Activated naive CD4-positive, alpha-beta T cell treated with anti-CD3 and anti-CD28 coated beads, Interleukin-2, amount 10 ng/mL, durations not matched to agents 7 days and 5 days (primary cell): ENCODE measurements at regions not wholly inside any gene's neighbourhood (a gene's known extent, or its start where the extent isn't known, plus 50 kb on each side); places are given as distances from the start of the nearest gene placed in this dataset.

Experiments
- CTCF ChIA-PET: fragments of 350-600 bp; sonication (Branson Sonifier 250); formaldehyde crosslinking; loops from one replicate; lab custom pipeline; 2021; ENCODE audit warnings: antibody characterized with exemption; lab: Charles Lee
- DNase-seq: peaks from one replicate; pipeline ENCODE4 v3.0.0-alpha.2; 2020
- H3K27ac Mint-ChIP-seq: one replicate; pipeline ENCODE4 v1.8.0; 2021; ENCODE audit warnings: mild to moderate bottlenecking, moderate library complexity, mixed read lengths
- H3K27me3 Mint-ChIP-seq: one replicate; pipeline ENCODE4 v1.8.0; 2021; ENCODE audit warnings: mild to moderate bottlenecking, mixed read lengths
- H3K36me3 Mint-ChIP-seq: one replicate; pipeline ENCODE4 v1.8.0; 2021; ENCODE audit warnings: mixed read lengths
- H3K4me1 Mint-ChIP-seq: one replicate; pipeline ENCODE4 v1.8.0; 2021; ENCODE audit warnings: mixed read lengths
- H3K4me3 Mint-ChIP-seq: one replicate; pipeline ENCODE4 v1.8.0; 2021; ENCODE audit warnings: mild to moderate bottlenecking, moderate library complexity, mixed read lengths
- H3K9me3 Mint-ChIP-seq: one replicate; pipeline ENCODE4 v1.8.0; 2021; ENCODE audit warnings: mixed read lengths

DNA sequence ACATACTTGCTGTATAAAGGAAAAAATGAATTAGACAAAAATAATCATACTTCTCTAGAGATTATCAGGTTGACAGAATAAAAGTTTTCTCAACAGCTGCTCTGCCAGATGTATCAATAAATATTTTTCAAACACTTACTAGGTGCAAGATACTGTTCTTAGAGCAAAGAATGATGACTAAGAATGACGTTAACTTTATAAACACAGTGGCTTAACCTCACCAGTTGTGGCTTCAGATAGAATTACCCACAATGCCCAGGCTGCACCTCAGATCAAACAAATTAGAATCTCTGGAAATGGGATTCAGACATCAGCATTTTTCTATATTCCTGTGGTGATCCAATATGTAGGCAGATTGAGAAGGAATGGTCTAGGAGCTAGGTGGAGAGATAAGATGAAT is 422.4 kb upstream of the ATP11B start:
- Mint-ChIP-seq H3K27me3 (no peaks in the 10 kb centered on the region), H3K4me3 (no peak overlapping the region), H3K4me1 (no peaks in the 10 kb centered on the region), H3K9me3 (no peaks in the 10 kb centered on the region), H3K36me3 (no peaks in the 10 kb centered on the region), H3K27ac (no peak overlapping the region)
- CTCF ChIA-PET = no interaction called here
- DNase-seq = no peak

GRCh38 chr3:182375916-182376315 is 417.4 kb upstream of the ATP11B start:
- no peak overlapping the region for H3K27ac Mint-ChIP-seq
- H3K27me3 Mint-ChIP-seq = no peaks in the 10 kb centered on the region
- no peaks in the 10 kb centered on the region for H3K9me3 Mint-ChIP-seq
- no peaks in the 10 kb centered on the region for H3K4me1 Mint-ChIP-seq
- H3K36me3 Mint-ChIP-seq = no peaks in the 10 kb centered on the region
- CTCF ChIA-PET = no interaction called here
- H3K4me3 Mint-ChIP-seq = no peak overlapping the region
- DNase-seq = no peak

GRCh38 chr3:182382112-182382857 is 411.0 kb upstream of the ATP11B start:
- Mint-ChIP-seq H3K9me3 (no peaks in the 10 kb centered on the region), H3K27ac (no peak overlapping the region), H3K27me3 (no peaks in the 10 kb centered on the region), H3K4me3 (no peak overlapping the region), H3K4me1 (no peaks in the 10 kb centered on the region), H3K36me3 (no peaks in the 10 kb centered on the region)
- CTCF ChIA-PET = interaction anchor here (1.4 kb wide), 1 partner anchor 9 kb away, joined by 3 read pairs; no protein-coding TSS in a partner anchor
- DNase-seq = no peak

DNA sequence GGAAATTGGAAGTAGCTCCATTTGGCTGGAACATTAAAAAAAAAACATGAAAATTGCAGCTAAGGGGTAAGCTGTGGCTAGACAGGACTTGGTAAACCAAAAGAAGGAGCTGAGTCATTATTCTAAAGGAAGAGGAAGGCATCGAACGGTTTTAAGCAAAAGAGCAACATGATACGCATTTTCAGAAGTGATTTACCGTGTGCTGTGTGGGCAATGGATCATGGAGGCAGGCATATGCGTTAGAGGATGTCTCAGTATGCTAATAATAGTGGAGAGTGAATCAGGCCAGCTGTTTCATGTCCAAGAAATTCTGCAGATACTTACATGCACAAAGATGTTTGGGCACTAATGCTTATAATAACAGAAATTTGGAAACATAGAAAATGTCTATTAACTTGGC is 409.1 kb upstream of the ATP11B start:
- Mint-ChIP-seq H3K9me3 (no peaks in the 10 kb centered on the region), H3K27ac (no peak overlapping the region), H3K4me1 (no peaks in the 10 kb centered on the region), H3K4me3 (no peak overlapping the region), H3K36me3 (no peaks in the 10 kb centered on the region), H3K27me3 (no peaks in the 10 kb centered on the region)
- CTCF ChIA-PET = no interaction called here
- no peak for DNase-seq

DNA sequence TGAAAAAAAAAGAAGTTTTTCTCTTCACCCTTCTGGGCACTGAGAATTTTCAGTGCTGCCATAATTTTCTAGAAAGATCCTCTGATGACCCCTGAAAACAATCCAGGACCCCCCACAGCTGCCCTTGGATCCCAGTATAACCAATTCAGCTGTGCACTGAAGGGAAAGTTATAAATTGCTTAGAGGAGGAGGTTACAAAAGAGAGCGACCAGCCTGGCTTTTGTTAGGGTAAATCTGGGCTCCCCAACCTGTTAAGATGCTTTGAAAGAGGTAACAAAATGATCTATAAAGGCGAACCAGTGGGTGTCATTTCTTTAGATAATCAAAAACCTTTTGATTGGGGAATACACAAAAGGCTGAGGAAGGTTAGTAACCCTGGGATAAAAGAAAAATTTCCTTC is 407.9 kb upstream of the ATP11B start:
- no peaks in the 10 kb centered on the region for H3K36me3 Mint-ChIP-seq
- CTCF ChIA-PET = no interaction called here
- no peak overlapping the region for H3K4me3 Mint-ChIP-seq
- no peak overlapping the region for H3K27ac Mint-ChIP-seq
- no peaks in the 10 kb centered on the region for H3K9me3 Mint-ChIP-seq
- H3K4me1 Mint-ChIP-seq = no peaks in the 10 kb centered on the region
- DNase-seq = no peak
- no peaks in the 10 kb centered on the region for H3K27me3 Mint-ChIP-seq

DNA sequence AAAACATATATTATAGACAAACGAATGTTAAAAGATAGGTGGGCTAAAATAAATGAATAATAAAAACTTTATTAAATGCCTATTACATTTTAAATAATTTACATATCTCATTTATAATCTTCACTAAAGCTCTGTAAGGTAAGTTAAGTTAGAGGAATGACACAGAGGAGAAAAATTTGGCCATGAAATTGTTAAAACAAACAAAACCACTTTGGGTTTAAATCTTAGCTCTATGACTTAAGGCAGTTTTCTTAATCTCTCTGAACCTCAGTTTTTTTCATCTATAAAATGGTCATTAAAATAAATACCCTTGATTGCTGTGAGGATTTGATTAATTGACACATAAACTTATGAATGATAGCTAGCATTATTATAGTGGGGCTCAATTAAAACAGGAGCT is 404.8 kb upstream of the ATP11B start:
- Mint-ChIP-seq H3K36me3 (no peaks in the 10 kb centered on the region), H3K27ac (no peak overlapping the region), H3K4me1 (no peaks in the 10 kb centered on the region), H3K4me3 (no peak overlapping the region), H3K9me3 (no peaks in the 10 kb centered on the region), H3K27me3 (no peaks in the 10 kb centered on the region)
- CTCF ChIA-PET = no interaction called here
- no peak for DNase-seq

GRCh38 chr3:182389071-182389815 is 404.1 kb upstream of the ATP11B start:
- DNase-seq = no peak
- Mint-ChIP-seq H3K4me3 (no peak overlapping the region), H3K4me1 (no peaks in the 10 kb centered on the region), H3K27me3 (no peaks in the 10 kb centered on the region), H3K27ac (no peak overlapping the region), H3K9me3 (no peaks in the 10 kb centered on the region), H3K36me3 (no peaks in the 10 kb centered on the region)
- CTCF ChIA-PET = no interaction called here

- no peaks in the 10 kb centered on the region for H3K9me3 Mint-ChIP-seq
- no peak for DNase-seq
- H3K4me1 Mint-ChIP-seq = no peaks in the 10 kb centered on the region
- no peak overlapping the region for H3K4me3 Mint-ChIP-seq
- H3K36me3 Mint-ChIP-seq = no peaks in the 10 kb centered on the region
- no peaks in the 10 kb centered on the region for H3K27me3 Mint-ChIP-seq
- no peak overlapping the region for H3K27ac Mint-ChIP-seq
- CTCF ChIA-PET = interaction anchor here (1.4 kb wide), 1 partner anchor 8 kb away, joined by 3 read pairs; no protein-coding TSS in a partner anchor
Observed at GRCh38 chr3:182390421-182390820, 402.9 kb upstream of the ATP11B start.

DNA sequence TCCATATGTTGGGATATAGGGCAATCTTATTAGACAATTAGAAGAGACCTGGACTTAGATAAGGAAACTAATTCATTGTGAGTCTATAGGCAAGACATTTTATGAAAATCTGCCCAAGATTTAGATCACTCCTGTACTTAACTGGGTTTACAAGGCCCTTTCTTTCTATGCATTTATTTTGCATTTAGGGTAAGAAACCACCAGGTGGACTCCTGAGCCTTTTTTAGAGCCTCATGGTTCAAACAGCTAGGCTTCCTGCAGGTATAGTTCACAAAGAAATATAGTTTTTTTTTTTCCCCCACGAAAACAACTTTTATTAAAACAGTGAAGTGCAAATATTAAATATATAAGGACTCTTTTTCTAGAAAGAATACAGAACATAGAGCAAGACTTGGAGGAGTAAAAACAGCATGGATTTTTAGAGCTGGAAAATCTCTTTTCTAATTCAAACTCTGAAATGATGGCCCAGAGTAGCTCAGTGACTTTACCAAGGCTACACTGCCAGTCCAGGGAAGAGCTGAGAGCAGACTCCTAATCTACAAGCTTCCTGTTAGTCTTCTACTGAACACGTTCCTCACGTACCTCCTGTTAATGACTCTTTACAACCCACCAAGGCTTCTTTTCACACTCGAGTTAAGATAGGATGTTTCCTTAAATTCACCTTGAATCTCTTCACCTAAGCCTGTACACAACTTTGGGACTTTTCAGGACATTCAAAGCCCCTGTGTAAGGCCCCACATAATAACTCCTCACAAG is 400.9 kb upstream of the ATP11B start:
- no peak overlapping the region for H3K27ac Mint-ChIP-seq
- no peaks in the 10 kb centered on the region for H3K36me3 Mint-ChIP-seq
- no peaks in the 10 kb centered on the region for H3K27me3 Mint-ChIP-seq
- CTCF ChIA-PET = interaction anchor here (0.6 kb wide), 1 partner anchor 991 kb away, joined by 3 read pairs; no protein-coding TSS in a partner anchor
- H3K4me3 Mint-ChIP-seq = no peak overlapping the region
- H3K9me3 Mint-ChIP-seq = no peaks in the 10 kb centered on the region
- DNase-seq = no peak
- H3K4me1 Mint-ChIP-seq = no peaks in the 10 kb centered on the region

DNA sequence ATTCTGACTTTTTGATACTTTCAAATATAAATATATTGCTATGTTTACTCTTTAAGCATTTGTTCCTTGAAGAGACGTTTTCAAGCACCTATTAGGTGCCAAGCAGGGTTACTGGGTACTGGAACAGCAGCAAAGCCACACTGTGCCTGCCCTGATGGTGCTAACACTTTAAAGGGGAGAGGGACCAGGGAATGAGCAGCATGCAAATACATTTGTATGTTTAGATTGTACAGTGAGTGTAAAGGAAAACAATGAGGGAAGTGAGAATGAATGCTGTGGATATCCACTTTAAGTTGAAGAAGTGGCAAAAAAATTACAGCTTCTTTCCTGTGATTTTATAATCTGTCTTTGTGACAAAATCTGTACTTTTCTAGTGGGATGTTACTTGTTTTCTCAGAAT is 400.2 kb upstream of the ATP11B start:
- Mint-ChIP-seq H3K36me3 (no peaks in the 10 kb centered on the region), H3K9me3 (no peaks in the 10 kb centered on the region), H3K27me3 (no peaks in the 10 kb centered on the region), H3K27ac (no peak overlapping the region), H3K4me3 (no peak overlapping the region), H3K4me1 (no peaks in the 10 kb centered on the region)
- CTCF ChIA-PET = no interaction called here
- no peak for DNase-seq

DNA sequence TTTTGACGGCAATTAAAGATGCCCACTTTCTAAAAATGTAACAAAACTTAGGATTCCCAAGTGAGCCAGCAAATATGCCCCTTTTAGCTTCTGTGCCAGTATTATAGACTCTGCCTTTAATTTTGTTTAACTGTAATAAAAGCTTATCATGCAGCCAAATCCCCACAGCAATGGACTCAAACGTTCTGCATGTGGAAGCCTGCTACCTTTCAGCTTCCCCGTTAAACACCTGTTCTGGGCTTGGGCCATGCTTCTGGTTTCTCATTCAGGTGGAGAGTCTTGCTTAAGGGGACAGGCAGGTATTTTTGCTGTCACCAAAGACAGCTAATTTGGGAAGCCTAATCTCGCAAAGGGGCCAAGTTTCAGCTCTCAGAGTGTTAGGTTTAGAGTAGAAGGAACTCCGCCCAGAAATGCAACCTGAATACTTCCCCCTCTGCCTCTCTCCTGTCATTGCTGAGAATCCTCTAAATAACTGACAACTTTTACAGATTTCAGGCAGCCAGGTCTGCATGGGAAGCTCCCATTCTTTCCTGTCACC is 399.4 kb upstream of the ATP11B start:
- no peaks in the 10 kb centered on the region for H3K36me3 Mint-ChIP-seq
- no peak for DNase-seq
- H3K4me3 Mint-ChIP-seq = no peak overlapping the region
- CTCF ChIA-PET = no interaction called here
- H3K9me3 Mint-ChIP-seq = no peaks in the 10 kb centered on the region
- H3K4me1 Mint-ChIP-seq = no peaks in the 10 kb centered on the region
- no peaks in the 10 kb centered on the region for H3K27me3 Mint-ChIP-seq
- no peak overlapping the region for H3K27ac Mint-ChIP-seq

DNA sequence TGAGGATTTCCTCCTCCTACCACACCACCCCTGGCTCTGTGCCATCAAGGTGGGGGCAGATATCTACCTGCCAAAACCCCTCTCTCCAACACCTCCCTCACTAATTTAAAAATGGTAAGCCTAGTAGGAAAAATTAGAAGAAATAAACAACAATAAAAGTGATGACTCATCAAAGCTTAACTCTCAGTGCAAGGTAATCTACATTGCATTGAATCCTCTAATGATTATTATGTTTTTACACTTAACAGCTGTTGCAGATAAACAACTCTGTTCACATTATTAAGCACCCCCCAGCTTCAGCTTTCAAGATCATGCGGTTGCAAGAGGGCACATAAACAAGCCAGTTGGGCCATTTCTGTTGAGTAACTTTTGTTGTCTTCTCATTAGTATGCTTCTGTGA is 396.1 kb upstream of the ATP11B start:
- Mint-ChIP-seq H3K27me3 (no peaks in the 10 kb centered on the region), H3K9me3 (no peaks in the 10 kb centered on the region), H3K36me3 (no peaks in the 10 kb centered on the region), H3K4me3 (no peak overlapping the region), H3K27ac (no peak overlapping the region), H3K4me1 (no peaks in the 10 kb centered on the region)
- no peak for DNase-seq
- CTCF ChIA-PET = no interaction called here

DNA sequence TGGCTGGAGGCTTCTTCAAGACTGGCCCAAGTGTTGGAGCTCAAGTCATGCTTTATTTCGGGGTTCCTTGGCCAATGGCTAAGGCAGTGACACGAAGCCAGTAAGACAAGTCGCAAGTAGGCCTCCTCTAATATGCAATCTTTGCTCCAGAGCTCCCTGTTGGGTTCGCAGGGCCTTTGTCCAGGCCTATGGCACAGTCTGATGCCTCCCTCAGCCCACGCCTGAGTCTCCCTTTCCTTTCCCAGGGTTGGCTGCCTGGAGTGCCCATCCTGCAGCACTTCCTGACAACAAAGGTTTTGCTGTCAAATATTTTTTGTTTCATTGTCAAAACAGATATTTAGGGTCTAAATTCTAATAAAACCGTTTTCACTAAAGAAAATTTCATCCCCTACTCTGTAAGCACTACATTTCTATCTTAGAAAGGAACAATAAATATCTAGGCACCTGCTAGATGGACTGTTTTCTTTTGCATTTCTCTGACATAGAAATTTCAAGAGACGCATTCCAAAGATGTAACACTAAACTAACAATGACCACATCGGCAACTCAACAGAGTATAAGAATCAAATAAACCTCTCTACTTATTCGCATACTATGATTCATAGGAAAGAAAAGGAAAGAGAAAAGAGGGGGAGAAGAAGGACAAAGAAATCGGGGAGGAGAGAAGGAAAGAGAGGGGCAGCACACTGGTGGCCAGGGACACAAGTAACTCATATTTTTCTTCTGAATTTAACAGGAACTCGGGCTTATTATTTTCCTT is 393.1 kb upstream of the ATP11B start:
- no peak for DNase-seq
- no peak overlapping the region for H3K4me3 Mint-ChIP-seq
- H3K36me3 Mint-ChIP-seq = no peaks in the 10 kb centered on the region
- H3K9me3 Mint-ChIP-seq = no peaks in the 10 kb centered on the region
- CTCF ChIA-PET = no interaction called here
- no peaks in the 10 kb centered on the region for H3K4me1 Mint-ChIP-seq
- no peaks in the 10 kb centered on the region for H3K27me3 Mint-ChIP-seq
- no peak overlapping the region for H3K27ac Mint-ChIP-seq

- DNase-seq = no peak
- no peak overlapping the region for H3K27ac Mint-ChIP-seq
- H3K4me1 Mint-ChIP-seq = no peaks in the 10 kb centered on the region
- no peaks in the 10 kb centered on the region for H3K9me3 Mint-ChIP-seq
- no peaks in the 10 kb centered on the region for H3K36me3 Mint-ChIP-seq
- H3K4me3 Mint-ChIP-seq = no peak overlapping the region
- no peaks in the 10 kb centered on the region for H3K27me3 Mint-ChIP-seq
- CTCF ChIA-PET = no interaction called here
Observed at GRCh38 chr3:182400838-182401237, 392.5 kb upstream of the ATP11B start.
